HG03520 (cell line): ENCODE measurements at regions not wholly inside any gene's neighbourhood (a gene's known extent, or its start where the extent isn't known, plus 50 kb on each side); places are given as distances from the start of the nearest gene placed in this dataset.

Experiments
- ATAC-seq: cut with Tn5 transposase; IDR thresholded peaks from one replicate; pipeline ENCODE4 v1.9.1; 2021; ENCODE audit warnings: mild to moderate bottlenecking, moderate library complexity; ENCODE audit not compliant: unreplicated experiment

DNA sequence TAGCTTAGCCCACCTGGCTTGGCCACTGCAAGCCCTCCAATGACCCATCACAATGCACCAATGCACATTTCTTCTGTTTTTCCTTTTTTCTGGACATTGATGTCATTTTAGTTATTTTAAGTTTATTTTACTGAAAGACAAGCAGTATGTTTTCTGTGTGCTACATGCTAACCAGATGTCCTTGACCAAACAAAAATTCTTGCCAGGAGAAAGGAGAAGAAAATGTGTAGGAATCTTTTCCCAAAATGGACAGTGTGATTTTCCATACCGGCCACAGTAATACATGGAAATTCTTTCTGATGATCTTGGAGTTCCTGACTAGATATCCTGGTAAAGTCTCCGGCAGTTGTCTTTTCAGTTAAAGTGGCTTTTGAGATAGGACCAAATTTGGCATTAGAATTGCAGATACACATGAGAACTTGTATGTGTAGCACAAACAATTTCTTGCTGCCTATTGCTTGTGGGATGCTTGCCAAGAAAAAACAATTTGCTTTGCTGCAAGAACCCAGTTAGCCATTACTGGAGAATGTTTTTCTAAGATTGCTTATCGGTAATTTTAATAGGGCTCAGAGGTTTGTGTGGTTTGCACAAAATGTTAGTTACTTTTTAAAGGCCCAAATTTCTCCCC, 696.5 kb upstream of the CITED2 start:
- ATAC-seq, result no peak

DNA sequence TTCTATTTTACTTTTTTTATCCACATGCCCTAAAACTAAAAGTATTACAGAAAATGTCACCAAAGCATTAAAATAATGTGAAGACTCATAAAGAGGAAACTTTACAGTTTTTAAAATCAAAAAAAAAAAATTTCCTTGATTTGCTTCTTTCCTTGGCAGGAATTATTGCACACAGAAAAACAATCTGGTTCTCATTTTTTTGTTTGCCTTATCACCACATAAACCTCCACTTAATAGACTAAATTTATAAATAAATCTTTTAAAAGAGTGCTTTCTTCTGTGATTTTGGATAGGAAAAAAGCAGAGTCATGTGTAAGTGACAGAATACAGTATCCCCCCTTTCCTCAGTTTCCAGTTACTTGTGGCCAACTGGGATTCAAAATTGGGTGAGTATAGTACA, 695.1 kb upstream of the CITED2 start:
- ATAC-seq, result no peak

DNA sequence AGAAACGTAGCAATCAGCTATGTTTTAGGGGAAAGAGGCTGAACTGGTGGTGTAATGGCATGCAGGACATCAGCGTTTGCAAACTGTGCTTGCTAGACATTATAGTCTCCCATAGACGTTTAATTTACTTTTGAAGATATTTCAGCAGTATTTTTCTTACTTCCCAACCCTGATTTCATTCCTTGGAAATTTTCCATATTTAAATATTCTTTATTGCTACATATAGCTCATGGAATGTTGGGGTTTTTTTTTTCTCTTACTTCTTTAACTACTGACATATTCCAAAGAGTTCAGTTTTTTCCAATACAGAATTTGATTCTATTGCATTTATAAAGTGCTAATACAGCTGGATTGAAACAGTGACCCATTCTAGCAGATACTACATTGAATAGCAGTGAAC, 694.4 kb upstream of the CITED2 start:
- ATAC-seq, result no peak

DNA sequence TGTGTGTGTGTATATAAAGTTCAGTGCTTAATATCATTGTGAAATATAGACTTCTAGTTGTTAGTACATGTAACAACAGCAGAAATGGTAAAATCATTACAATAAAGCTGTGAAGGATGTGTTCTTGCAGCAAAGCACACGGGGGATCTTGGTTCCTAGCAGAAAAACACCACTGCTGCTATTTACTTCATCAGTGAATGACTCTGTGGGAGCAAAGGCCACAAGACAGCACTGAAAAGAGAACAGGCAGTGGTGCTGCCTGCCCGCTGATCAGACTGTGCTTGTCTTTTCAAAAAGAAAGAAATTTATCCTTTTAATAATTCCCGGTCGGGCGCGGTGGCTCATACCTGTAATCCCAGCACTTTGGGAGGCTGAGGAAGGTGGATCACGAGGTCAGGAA, 689.9 kb upstream of the CITED2 start:
- no peak for ATAC-seq

DNA sequence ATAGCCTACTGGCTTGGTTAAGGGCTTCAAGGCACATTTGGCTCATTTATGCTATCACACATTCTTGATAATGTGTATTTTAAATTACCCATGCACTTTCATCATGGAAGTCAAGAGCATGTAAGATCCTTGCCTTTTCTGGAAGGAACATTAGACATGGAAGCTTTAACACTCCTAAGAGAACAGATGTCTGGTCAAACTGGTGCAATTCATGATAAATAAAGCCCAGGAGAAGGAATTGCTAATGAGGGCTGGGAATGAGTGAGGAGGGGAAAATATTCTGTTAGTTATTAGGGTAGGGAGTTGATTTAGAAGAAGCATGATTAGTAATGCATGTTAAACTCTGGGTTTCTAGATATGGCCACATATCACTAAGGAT, 688.6 kb upstream of the CITED2 start:
- no peak for ATAC-seq

DNA sequence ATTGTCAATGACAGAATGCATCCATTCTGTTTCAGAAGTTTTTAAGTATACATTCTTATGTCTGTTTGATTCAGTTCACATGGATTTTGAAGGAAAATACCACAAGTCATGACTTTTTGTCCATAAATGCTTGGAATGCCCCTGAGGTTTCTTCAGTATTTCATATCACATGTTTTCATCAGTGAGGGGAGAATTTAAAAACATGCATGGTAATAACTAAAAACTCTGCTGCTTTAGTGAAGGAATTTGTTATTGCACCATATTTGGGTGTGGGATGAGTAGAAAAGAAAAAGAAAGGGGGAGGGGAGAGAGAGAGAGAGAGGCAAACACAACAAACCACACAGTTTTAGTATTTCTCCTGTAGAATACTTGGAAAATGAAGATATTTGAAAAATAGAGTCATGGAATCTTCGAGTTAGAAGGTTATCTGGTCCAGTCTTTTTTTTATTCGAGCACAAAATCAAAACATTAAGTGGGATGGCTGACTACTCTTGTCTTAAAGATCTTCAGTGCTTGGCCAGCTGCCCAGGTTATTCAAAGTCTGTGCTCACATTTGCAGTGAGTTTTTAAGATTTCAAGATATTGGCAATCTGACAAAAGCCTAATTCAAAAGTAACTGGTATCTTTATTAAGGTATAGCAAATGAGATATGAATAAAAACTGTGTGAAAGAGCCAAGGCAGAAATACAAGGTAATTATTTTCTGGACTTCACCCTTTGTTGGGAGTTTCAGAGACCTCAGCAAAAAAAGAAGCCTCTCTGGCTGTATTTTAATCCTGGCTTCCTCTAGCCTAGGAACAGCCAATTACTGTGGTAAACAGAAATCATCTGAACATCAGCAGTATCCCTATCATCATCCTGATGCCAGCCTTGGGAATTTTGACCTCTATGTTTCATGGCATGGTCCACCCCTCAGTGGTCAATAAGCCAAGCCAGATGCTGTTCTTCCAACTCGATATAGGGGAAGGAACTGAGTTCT, 687.9 kb upstream of the CITED2 start:
- ATAC-seq, result no peak

DNA sequence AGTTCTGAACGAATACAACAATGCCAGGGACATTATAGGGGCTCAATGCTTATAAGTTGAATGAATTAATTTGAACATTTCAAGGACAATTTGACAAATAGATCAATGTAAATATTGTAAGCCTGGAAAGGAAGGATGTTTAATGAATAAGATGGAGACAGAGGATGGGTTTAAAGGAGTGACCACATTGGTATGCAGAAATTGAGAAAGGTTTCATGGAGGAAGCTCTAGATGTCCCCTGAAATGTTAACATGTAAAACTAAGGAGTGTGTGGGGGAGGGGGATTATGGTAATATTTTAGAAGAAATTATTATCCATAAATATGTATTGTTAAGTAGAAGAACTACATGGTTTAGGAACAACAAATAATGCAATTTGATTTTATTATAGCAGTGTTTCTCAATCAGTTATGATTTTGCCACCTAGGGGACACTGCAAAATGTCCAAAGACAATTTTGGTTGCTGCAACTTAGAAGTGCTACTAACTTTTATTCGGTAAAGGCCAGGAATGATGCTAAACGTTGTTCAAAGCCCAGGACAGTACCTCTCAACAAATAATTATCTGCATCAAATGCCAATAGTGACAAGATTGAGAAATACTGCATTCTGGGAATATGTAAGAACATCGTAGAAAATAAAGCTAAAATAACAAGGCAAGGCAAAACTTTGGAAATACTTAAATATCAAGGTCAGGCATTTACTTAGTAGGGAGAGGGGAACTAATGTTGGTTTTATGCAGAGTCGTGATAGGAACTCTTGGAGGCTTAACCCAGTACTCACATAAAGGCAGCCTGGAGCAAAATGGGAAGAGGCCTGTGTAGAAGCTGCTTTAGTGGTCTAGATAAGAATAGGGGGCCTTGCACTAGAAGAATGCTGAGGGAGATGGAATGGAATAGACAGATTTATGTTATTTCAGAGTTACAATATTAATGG, 686.9 kb upstream of the CITED2 start:
- ATAC-seq, result no peak

DNA sequence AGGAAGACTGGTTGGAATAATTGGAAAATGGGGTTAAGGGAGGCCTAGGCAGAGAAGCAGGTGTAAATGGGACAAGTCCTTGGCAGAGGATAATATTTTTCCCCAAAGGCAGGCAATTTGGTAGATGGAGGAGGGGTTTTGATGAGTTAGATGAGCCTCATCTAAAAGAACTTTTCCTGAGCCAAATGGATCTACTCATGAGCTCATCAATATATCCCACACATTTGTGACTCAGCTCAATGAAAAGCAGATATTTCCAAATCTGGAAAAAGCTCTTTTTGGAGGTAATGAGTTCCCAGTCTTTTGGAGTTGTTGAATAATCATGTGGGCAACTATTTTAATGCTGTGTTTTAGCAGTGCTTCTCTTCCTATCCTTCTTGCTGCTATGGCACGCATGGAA, 685.5 kb upstream of the CITED2 start:
- no peak for ATAC-seq

DNA sequence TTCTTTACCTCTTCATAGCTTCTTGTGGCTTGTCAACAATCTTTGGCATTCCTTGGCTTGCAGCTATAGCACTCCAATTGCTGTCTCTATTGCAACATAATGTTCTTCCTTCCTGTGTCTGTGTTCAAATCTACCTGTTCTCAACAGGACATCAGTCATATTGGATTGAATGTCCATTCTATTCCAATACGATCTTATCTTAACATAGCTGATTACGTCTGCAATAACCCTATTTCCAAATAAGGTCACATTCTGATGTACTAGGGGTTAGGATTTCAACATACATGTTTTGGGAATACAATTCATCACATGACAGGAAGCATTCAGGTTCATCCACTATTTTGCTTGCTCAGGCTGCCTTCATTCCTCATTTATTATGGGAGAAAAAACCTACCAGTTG, 684.4 kb upstream of the CITED2 start:
- ATAC-seq, result no peak

DNA sequence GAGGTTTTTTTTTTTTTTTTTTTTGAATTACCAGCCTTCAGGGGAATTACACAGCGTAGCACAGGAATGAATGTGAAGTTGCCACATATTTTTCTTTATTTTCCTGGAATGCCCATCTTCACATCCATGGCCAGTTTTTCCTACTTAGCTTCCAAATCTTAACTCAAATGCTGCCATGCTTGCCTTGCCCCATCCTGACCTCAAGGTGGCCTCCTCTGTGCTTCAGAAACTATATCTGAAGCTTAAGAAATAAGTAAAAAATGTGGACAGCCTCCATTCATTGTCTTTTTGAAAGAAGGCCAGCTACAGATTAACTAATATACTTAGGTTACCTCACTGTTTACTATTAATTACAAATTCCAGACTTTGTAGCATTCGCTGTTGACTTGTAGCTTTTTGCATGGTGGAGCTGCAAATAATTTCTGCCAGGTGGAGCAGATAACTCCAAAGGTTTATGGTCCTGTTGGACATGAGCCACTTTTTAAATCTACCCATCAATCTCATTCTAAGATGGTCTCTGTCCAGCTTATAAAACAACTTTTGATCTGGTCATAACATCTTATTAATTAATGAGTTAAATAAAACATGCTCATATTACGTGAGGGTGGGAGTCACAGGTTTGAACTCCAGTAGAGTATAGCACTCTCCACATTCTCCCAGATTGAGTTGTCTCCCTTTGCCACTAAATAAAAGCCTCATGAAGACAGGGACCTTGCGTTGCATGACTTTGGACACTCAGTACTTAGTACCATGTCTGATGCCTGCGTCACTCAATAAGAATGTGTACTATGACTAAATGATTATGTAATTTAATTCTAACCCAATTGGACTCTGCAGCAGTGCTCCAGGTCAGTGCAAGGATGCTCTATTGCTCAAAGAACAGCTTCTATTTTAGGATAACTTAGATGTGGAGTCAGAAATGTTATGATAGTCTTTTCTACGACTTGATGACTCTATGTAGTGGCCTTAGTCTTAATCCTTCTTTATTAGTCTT, 678.6 kb upstream of the CITED2 start:
- no peak for ATAC-seq

DNA sequence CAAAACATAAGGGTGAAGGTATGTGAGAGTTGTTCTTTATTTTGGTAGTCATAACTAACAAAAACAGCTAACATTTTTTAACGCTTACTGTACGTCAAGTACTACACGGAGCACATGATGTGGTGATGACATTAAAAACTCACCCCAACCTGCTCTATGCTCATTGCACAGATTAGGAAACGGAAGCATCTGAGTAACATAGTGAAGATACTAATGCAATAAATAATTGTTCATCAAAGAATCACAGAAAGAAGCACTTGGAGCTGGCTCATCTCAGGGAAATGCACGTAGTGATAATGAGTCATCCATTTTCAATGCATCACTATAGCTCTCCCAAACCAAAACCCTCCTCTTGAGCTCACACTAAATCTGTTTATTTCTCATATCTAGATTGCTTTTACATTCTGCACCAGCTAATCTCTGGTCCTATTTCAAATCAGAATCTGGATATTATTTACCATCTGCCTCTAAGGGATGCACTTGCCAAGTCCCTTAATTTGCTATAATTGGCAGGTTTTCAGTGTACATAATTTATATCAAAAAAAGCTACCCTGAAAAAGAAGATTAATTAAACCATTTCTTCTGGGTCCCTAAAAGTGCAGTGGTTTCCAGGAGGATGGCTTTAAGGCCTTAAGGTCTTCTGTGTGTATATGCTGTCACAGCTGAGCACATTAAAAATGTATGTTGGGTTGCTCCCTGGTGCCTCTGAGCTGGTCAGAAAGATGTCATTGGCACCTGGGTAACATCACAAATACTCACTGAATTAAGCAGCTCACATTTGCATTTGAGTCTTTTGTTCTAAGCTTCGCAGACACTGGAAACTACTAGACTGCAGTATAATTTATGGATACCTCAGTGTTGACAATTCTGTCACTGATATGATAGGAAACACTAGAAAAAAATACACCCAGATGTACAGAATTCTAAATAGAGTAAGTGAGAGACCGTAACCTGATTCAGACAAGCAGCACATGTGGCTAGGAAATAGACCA, 677.4 kb upstream of the CITED2 start:
- no peak for ATAC-seq

DNA sequence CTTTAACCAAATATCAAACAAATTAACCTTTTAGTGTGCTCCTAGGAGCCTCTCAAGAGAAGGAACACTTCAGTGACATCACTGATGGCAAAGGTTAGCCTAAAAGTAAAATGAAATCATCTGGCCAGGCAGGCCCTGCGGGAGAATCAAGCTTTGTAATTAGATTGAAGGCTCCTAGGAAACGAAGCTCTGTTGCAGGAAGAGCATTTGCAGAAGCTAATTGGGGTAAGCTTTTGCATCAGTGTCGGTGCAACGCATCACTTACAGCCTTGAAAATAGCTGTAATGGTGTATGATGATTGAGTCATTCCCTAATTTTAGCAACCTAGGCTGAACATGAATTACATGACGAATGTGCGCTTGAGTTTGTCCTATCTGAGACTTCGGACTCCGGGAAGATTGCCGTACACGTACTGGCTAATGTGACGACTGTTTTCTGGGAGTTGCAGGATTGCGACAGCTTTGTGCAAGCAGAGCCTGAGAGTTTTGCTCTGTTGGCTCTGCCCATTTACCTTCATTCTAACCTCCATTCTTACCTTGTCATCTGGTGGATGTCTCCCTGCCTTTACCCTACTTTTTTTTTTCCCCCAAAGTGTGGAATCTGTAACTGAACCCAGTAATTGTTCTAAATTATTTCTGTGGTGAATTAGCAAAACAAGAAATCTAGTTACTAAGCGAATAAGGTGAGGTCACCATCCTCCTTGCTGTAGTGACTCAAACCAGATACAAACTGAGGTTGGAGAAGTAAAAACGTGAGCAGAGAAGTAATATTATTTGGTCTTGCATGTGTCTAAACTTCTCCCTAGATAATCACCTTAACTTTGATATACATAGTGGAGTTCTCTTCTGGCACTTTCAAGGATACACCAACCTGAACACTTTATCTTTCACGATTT, 675.9 kb upstream of the CITED2 start:
- ATAC-seq, result no peak

DNA sequence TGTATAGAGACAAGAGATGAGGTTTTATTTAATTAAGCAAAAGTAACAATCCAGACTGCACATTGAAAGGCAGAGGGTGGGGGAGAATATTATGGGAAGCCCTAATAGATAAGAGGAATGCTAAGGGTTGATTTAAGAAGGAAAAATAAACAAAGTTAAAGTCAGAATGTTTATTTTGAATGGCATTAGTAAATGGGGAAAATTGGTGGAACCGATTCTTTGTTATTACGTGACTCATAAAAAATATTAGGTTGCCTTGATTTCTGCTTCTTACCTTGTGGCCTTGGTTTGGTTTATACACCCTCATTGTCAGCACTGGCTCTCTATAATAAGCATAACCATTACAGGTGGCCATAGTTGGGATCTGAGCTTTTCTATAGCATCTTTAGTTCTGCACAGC, 674.8 kb upstream of the CITED2 start:
- ATAC-seq, result no peak

DNA sequence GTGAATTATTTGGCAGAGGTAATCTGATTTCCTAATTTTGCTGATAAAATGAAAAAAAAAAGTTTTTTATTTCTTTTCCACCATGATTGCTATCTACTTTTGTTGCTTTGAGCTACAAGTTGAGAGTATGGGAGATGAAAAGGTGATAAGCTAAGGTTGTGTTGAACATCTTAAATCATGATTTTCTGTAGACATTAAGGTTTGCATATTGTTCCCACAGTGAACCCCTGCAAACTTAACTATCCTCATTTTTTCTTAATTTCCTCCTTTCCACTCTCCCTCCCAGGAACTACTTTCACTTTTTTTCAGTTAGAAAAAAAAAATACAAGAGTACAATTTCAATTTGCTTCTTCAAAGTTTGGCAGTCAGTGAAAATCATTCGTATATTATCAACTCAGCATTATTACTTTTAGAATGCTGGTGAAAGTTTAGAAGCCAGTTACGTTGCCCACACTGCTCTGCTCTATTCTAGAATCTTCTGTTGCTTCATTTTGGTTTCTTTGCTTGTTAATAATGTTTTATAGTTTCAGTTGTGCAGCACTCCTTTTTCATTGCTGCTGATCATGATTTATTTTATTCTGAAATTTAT, 673.8 kb upstream of the CITED2 start:
- no peak for ATAC-seq

DNA sequence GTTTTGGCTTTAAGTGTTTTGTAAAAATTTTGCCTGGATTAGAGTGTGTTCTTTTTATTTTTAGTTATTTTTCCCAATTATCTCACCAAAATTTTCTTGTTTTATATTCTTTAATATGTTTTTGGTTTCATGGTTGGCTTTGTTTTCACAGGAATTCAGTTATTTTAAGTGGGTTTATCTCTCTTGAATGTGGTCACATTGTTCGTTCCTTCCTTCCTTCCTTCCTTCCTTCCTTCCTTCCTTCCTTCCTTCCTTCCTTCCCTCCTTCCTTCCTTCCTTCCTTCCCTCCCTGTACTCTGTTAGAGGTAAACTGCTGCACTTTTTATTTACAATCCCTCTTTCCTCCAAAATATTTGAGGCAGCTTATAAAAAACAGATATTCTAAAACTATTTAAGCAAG, 672.9 kb upstream of the CITED2 start:
- ATAC-seq, result no peak

DNA sequence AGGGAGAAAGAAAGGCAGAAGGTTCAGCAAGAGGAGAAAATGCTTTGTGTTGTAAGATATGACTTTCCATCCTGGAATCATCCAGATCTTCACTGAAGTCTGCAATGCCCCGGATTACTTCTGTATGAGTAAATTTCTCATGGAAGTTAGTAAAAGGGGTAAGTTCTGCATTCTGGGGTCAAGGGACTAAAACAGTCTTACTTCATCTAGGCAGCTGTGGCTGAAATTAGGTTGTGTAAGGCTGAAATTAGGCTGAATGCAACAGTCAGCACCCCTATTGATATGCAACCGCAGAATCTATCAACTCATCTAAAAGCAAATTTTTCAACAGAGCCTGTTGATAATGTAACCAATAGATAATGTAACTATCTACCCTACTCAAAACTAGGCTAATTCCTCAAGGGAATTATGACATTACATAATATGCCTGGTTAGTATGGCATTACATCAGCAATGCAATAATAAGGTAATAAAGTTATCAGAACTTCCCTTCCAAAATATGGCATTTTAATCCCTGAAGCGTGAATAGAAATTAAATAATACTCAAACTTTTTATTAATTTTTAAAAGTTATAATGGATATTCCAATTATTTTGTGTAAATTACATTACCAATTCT, 671.7 kb upstream of the CITED2 start:
- ATAC-seq, result no peak

DNA sequence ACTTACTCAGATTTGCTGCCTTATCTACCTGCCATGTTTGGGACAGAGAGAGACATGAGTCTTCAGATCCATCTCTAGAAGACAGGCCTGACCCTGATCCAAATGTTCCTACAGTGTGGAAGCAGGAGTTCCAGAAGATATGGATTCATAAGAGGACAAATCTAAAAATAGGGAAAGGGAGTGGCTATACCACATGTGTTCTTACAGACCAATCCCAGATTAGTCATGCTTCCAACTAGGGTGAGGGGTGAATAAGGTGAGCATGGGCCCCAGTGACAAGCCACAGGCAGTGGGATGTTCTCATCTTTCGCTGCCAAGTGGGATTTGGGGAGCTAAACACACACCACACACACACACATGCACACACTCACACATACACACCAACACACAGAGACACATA, 670.7 kb upstream of the CITED2 start:
- no peak for ATAC-seq
